ENCODE measurements at regions not wholly inside any gene's neighbourhood (a gene's known extent, or its start where the extent isn't known, plus 50 kb on each side); places are given as distances from the start of the nearest gene placed in this dataset.
"Not testable (repeated sequence)": the region's sequence is repeated elsewhere in the genome, so short reads cannot be mapped to it uniquely, and the experiment has no call there.

DNA sequence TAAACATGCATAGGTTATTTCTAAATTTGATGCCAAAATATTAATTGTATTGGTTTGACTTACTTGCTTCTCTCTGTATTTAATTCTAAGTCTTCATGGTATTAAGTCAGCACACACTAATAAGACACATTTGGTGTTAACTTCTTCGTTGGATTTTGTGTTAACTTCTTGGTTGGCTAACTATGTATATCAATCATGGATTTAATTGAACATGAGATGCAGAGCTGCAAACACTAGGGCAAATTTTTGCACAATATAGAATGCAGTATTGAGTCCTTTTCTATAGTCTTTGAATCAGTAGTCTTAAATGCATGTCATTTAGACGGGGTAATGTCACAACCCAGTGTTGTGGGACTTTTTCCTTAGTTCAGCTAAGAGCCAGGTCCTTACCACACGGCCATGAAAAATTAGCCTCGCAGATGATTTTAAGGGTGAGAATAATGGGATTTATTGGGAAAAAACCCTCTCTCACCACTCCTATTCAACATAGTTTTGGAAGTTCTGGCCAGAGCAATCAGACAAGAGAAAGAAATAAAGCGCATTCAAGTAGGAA, 142.9 kb upstream of the TRIM24 start:
- DNase-seq (ENCODE audit: low spot score): no peak

- DNase-seq (ENCODE audit: low spot score): no peak
Observed at GRCh38 chr7:138324941-138325340, 135.1 kb upstream of the TRIM24 start.

GRCh38 chr7:138325434-138325833, 134.6 kb upstream of the TRIM24 start:
- DNase-seq (ENCODE audit: low spot score): no peak

DNA sequence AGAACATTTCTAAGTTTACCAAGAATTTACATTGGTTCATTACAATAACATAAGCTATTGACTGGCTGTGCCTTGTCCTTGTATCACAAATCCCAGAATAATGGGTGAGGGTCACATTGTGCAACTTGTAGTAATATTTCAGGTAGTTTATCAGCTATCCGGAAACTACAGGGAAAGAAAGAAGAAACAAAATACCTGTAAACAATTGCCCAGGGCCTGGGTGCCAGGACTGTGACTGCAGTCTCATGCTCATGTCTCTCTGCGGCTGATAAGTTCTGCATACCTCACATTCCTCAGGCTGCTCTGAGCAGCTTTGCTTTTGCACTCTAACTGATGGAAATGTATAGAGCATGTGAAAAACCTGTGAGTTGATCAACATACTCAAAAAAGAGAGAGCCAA, 131.8 kb upstream of the TRIM24 start:
- DNase-seq (ENCODE audit: low spot score): no peak

GRCh38 chr7:138332850-138333249, 127.2 kb upstream of the TRIM24 start:
- DNase-seq (ENCODE audit: low spot score): not testable (repeated sequence)

- DNase-seq (ENCODE audit: low spot score): no peak
Observed at GRCh38 chr7:138338361-138338760, 121.7 kb upstream of the TRIM24 start.

DNA sequence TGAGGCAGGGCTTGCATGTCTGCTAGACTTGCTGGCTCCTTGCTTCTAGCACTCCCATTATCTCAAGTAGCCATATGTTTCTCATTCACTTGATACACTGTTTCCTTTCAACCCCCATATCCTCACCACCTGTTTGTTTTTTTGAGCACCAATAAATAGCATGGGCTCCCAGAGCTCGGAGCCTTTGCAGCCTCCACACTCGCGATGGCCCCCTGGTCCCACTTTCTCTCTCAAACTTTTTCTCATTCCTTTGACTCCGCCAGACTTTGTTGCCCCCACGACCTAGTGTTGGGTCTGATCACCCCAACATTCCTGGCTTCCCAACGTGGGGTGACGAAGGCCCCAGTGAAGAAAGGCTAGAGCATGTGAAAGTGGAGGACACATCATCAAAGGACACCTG, 120.8 kb upstream of the TRIM24 start:
- DNase-seq (ENCODE audit: low spot score): not testable (repeated sequence)

GRCh38 chr7:138342990-138343389, 117.1 kb upstream of the TRIM24 start:
- DNase-seq (ENCODE audit: low spot score): no peak

DNA sequence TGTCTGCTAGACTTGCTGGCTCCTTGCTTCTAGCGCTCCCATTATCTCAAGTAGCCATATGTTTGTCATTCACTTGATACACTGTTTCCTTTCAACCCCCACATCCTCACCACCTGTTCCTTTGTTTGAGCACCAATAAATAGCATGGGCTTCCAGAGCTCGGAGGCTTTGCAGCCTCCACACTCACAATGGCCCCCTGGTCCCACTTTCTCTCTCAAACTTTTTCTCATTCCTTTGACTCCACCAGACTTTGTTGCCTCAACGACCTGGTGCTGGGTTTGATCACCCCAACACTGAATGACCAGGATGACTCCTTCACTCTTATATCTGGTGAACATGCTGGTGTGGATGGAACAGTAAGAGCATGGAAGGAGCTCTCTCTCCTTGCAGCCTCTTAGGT, 114.5 kb upstream of the TRIM24 start:
- no peak for DNase-seq (ENCODE audit: low spot score)

- no peak for DNase-seq (ENCODE audit: low spot score)
Observed at GRCh38 chr7:138346975-138347374, 113.1 kb upstream of the TRIM24 start.

DNA sequence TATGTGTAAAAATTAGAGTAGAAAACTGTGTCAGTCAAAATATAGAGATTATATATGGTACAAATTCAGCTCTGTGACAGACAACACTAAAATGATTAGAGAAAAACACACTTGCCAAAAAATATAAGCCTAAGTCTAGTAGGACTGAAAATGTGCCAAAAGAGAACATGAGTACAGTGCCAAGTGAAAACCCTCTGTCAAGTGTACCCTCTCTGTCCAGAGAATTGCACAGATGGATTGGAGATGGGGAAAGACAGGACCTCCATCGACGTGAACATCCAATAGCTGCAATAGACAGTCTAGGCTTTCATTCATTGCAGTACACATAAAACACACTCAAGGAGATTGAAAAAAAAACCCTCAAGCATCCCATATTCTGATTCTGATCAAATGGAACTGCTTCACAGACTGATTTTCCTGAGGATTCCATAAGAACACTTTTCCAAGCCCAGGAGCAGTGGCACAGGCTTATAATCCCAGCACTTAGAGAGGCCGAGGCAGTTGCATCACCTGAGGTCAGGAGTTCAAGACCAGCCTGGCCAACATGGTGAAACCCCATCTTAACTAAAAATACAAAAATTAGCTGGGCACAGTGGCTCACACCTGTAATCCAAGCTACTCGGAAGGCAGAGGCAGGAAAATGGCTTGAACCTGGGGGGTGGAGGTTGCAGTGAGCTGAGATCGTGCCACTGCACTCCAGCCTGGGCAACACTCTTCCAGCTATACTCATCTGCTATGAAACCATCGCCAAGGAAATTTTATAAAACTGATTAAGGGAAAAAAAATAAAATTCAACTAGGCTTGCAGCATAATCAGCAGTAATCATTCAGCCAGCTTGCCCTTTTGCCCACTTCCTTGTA, 110.0 kb upstream of the TRIM24 start:
- no peak for DNase-seq (ENCODE audit: low spot score)

- DNase-seq (ENCODE audit: low spot score): no peak
Observed at GRCh38 chr7:138350701-138351357, 109.2 kb upstream of the TRIM24 start.

- DNase-seq (ENCODE audit: low spot score): no peak
Observed at GRCh38 chr7:138352570-138353461, 107.2 kb upstream of the TRIM24 start.

DNA sequence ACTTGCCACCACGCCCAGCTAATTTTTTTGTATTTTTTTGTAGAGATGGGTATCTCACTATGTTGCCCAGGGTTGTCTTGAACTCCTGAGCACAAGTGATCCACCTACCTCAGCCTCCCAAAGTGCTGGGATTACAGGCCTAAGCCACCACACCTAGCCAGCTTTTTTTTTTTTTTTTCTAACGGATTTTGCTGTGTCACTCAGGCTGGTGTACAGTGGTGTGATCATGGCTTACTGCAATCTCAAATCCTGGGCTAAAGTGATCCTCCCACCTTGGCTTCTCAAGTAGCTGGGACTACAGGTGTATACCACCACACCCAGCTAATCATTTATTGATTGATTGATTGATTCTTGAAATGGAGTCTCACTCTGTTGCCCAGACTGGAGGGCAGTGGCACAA, 106.0 kb upstream of the TRIM24 start:
- DNase-seq (ENCODE audit: low spot score): no peak

DNA sequence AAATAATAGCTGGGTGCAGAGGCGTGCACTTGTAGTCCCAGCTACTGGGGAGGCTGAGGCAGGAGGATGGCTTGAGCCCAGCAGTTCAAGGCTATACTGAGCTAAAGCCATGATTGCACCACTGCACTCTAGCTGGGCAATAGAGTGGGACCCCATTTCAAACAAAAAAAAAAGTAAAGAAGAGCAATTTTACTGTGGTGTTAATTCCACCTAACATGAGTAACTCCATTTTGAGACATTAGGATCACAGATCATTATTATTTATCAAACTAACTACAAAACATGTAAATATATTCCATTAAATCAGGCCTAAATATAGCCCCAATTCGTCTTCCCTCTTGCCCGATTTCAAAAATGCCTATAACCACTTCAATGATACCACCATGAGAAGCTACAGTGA, 104.8 kb upstream of the TRIM24 start:
- no peak for DNase-seq (ENCODE audit: low spot score)

- DNase-seq (ENCODE audit: low spot score): no peak
Observed at GRCh38 chr7:138358850-138359341, 101.2 kb upstream of the TRIM24 start.

DNA sequence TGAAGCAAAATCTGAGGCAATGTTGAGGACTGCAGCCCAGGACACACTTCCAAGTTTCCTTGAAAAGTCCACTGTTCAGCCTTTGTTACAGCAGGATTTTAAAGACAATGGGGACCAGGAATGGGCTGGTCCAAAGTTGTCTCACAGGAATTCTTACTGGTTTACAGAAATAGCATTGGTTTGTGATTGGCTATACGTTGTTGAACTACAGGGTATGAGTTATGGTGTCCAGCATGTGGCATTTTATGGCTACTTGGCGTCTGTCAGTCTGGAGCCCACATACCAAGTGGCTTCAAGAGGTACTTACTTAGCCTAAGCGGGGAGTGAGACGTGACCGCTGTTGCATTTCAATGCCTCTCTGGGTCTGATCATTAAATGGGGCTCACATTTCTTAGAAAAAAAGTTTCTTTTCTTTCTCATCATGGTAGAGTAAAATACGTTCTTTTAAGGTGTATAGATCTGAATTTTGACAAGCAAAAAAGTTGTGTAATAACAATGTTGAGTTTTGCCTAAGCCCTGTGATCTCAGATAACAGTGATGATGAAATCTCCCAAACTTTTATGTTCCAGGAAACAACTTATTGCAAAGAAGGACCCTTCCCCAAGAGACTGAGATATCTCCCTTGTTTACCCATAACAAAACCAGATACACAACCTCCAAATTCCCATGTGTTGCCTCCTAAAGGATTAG, 100.0 kb upstream of the TRIM24 start:
- no peak for DNase-seq (ENCODE audit: low spot score)

DNA sequence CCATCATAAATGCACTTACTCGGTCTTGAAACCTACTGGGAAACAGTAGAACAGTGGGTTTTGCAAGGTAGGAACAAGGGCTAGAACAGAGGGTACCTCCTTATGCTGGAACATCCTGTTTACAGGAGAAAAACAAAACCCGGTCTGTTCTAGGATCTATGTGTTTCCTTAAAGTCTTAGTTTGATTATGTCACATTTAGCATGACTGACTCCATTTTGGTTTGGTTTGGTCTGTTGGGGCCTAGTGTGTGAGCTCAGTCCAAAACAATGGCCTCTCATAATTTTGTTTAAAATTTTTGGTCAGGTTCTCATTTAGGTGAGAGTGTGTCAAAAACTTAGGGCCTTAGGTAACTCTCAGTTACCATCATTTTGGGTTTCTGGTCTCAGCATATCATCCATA, 96.3 kb upstream of the TRIM24 start:
- no peak for DNase-seq (ENCODE audit: low spot score)

DNA sequence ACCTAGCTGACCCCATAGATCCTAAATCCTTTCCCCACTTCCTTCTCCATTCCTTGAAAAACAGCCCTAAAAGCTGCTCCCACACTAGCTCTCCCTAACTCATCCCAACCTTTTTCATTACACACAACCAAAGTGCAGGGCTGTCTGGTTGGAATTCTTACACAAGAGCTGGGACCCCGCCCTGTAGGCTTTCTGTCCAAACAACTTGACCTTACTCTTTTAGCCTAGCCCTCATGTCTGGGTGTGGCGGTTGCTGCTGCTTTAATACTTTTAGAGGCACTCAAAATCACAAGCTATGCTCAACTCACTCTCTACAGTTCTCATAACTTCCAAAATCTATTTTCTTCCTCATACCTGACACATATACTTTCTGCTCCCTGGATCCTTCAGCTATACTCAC, 93.9 kb upstream of the TRIM24 start:
- not testable (repeated sequence) for DNase-seq (ENCODE audit: low spot score)

DNA sequence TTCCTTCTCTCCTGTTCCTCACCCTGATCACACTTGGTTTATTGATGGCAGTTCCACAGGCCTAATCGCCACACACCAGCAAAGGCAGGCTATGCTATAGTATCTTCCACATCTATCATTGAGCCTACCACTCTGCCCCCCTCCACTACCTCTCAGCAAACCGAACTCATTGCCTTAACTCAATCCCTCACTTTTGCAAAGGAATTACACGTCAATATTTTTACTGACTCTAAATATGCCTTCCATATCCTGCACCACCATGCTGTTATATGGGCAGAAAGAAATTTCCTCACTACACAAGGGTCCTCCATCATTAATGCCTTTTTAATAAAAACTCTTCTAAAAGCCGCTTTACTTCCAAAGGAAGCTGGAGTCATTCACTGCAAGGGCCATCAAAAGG, 93.4 kb upstream of the TRIM24 start:
- not testable (repeated sequence) for DNase-seq (ENCODE audit: low spot score)

DNA sequence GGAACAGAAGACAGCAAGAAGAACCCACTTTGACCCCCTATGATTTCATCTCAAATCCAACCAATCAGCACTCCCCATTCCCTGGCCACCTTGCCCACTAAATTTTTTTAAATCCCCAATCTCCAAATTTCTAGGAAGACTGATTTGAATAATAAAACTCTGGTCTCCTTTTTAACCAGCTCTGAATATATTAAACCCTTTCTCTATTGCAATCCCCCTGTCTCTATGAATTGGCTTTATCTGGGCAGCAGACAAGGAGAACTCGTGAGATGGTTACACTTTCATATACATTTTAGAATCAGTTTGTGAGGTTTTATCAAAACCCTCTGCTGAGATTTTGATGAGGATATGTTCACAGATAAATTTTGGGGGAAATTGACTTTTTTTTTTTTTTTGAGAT, 90.3 kb upstream of the TRIM24 start:
- no peak for DNase-seq (ENCODE audit: low spot score)

All from AG08396 (cell line).